C4-2B (cell line): ENCODE measurements at regions not wholly inside any gene's neighbourhood (a gene's known extent, or its start where the extent isn't known, plus 50 kb on each side); places are given as distances from the start of the nearest gene placed in this dataset.

Experiments
- ZFX ChIP-seq: fragments of 450-650 bp; IDR thresholded peaks from 2 replicates; pipeline ENCODE4 v1.6.1; 2017
- TF ChIP-seq, protein P1 (sequence below): fragments of 450-650 bp; conservative IDR thresholded peaks from 2 replicates; pipeline ENCODE4 v1.5.1; 2017; ENCODE audit warnings: mild to moderate bottlenecking

DNA sequence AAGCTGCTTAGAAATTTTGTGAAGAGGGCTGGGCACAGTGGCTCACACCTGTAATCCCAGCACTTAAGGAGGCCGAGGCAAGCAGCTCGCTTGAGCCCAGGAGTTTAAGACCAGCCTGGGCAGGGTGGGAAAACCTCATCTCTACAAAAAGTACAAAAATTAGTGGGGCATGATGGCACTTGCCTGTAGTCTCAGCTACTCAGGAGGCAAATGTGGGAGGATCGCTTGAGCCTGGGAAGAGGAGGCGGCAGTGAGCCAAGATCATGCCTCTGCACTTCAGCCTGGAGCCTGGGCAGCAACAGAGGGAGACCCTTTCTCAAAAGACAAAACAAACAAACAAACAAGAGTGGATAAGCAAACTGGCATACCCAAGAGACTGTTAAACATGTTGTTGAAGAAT is 308.3 kb upstream of the ADGRB3 start:
- TF ChIP-seq, protein P1, sequence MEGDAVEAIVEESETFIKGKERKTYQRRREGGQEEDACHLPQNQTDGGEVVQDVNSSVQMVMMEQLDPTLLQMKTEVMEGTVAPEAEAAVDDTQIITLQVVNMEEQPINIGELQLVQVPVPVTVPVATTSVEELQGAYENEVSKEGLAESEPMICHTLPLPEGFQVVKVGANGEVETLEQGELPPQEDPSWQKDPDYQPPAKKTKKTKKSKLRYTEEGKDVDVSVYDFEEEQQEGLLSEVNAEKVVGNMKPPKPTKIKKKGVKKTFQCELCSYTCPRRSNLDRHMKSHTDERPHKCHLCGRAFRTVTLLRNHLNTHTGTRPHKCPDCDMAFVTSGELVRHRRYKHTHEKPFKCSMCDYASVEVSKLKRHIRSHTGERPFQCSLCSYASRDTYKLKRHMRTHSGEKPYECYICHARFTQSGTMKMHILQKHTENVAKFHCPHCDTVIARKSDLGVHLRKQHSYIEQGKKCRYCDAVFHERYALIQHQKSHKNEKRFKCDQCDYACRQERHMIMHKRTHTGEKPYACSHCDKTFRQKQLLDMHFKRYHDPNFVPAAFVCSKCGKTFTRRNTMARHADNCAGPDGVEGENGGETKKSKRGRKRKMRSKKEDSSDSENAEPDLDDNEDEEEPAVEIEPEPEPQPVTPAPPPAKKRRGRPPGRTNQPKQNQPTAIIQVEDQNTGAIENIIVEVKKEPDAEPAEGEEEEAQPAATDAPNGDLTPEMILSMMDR: no peak
- TF ChIP-seq ZFX: no peak
